Neural cell (in vitro differentiated cells): ENCODE measurements at regions not wholly inside any gene's neighbourhood (a gene's known extent, or its start where the extent isn't known, plus 50 kb on each side); places are given as distances from the start of the nearest gene placed in this dataset.

Experiments used
- H2AFZ ChIP-seq: fragments of 200-600, 300-800 bp; sonication (generic), shearing (Covaris generic); 2 replicates; pipeline ENCODE4 v1.6.0; 2014; ENCODE audit warnings: low read depth, mild to moderate bottlenecking, antibody characterized with exemption, low read length, moderate library complexity
- H3F3A ChIP-seq: fragments of 200-600 bp; shearing (Covaris generic); 2 replicates; pipeline ENCODE4 v1.6.1; 2016; ENCODE audit warnings: mild to moderate bottlenecking, moderate library complexity, mixed read lengths, antibody characterized with exemption, low read length; ENCODE audit not compliant: insufficient read depth, poor library complexity, severe bottlenecking
- H3K27ac ChIP-seq: fragments of 200-600, 300-800 bp; sonication (generic), shearing (Covaris generic); 2 replicates; pipeline ENCODE4 v1.5.1; 2014; ENCODE audit warnings: mild to moderate bottlenecking, low read length, moderate library complexity
- H3K27me3 ChIP-seq: fragments of 300-800, 200-600 bp; sonication (generic), shearing (Covaris generic); 2 replicates; pipeline ENCODE4 v1.6.0; 2014; ENCODE audit warnings: mild to moderate bottlenecking, low read depth, low read length, moderate library complexity; ENCODE audit not compliant: insufficient read depth
- H3K36me3 ChIP-seq: fragments of 300-800, 200-600 bp; sonication (generic), shearing (Covaris generic); 2 replicates; pipeline ENCODE4 v1.5.1; 2014; ENCODE audit warnings: mild to moderate bottlenecking, antibody characterized with exemption, low read length, moderate library complexity; ENCODE audit not compliant: insufficient read depth
- H3K4me2 ChIP-seq: fragments of 300-800, 200-600 bp; sonication (generic), shearing (Covaris generic); 2 replicates; pipeline ENCODE4 v1.6.0; 2014; ENCODE audit warnings: mild to moderate bottlenecking, low read length
- H3K4me3 ChIP-seq: fragments of 300-800, 200-600 bp; sonication (generic), shearing (Covaris generic); 2 replicates; pipeline ENCODE4 v1.5.1; 2014; ENCODE audit warnings: mild to moderate bottlenecking, low read length, moderate library complexity
- H3K79me2 ChIP-seq: fragments of 200-600 bp; shearing (Covaris generic); replicated peaks from 2 replicates; pipeline ENCODE4 v1.6.0; 2014; ENCODE audit warnings: mild to moderate bottlenecking, low read length, moderate library complexity; ENCODE audit not compliant: insufficient read depth
- H3K9ac ChIP-seq: fragments of 300-800, 200-600 bp; sonication (generic), shearing (Covaris generic); 2 replicates; pipeline ENCODE4 v1.6.1; 2016; ENCODE audit warnings: mild to moderate bottlenecking, low read length, mixed read lengths
- H3K9me2 ChIP-seq: fragments of 200-600 bp; shearing (Covaris generic); 2 replicates; pipeline ENCODE4 v1.6.1; 2016; ENCODE audit warnings: mild to moderate bottlenecking, low read length, mixed read lengths; ENCODE audit not compliant: insufficient read depth
- H3K9me3 ChIP-seq: fragments of 200-600, 300-800 bp; sonication (generic), shearing (Covaris generic); 2 replicates; pipeline ENCODE4 v1.6.1; 2016; ENCODE audit warnings: mild to moderate bottlenecking, mixed run types, low read length, moderate library complexity, mixed read lengths
- H4K20me1 ChIP-seq: fragments of 200-600 bp; shearing (Covaris generic); 2 replicates; pipeline ENCODE4 v1.6.1; 2016; ENCODE audit warnings: mild to moderate bottlenecking, mixed run types; ENCODE audit not compliant: insufficient read depth
- CTCF ChIP-seq: fragments of 450-650 bp; IDR thresholded peaks from 2 replicates; pipeline ENCODE4 v1.5.1; 2014; ENCODE audit warnings: antibody characterized with exemption, mild to moderate bottlenecking, moderate library complexity; ENCODE audit not compliant: poor library complexity, severe bottlenecking
- EP300 ChIP-seq: fragments of 450-650 bp; conservative IDR thresholded peaks from 2 replicates; pipeline ENCODE4 v1.6.1; 2014; ENCODE audit warnings: antibody characterized with exemption, mild to moderate bottlenecking, moderate library complexity; ENCODE audit not compliant: poor library complexity, severe bottlenecking
- EZH2 ChIP-seq: fragments of 200-600, 300-800 bp; shearing (Covaris generic), sonication (generic); IDR thresholded peaks from 2 replicates; pipeline ENCODE4 v1.6.1; 2014; ENCODE audit warnings: antibody characterized with exemption, low read length, borderline replicate concordance, mild to moderate bottlenecking; ENCODE audit not compliant: insufficient read depth, poor library complexity, severe bottlenecking
- MXI1 ChIP-seq: fragments of 450-650 bp; conservative IDR thresholded peaks from 2 replicates; pipeline ENCODE4 v1.6.1; 2014; ENCODE audit warnings: antibody characterized with exemption, mild to moderate bottlenecking; ENCODE audit not compliant: poor library complexity, severe bottlenecking
- REST ChIP-seq: IDR thresholded peaks from 2 replicates; pipeline ENCODE4 v1.6.1; 2012; ENCODE audit warnings: borderline replicate concordance
- SMC3 ChIP-seq: fragments of 450-650 bp; conservative IDR thresholded peaks from 2 replicates; pipeline ENCODE4 v1.6.1; 2014; ENCODE audit warnings: antibody characterized with exemption, mild to moderate bottlenecking, moderate library complexity; ENCODE audit not compliant: poor library complexity
- TAF1 ChIP-seq: IDR thresholded peaks from 2 replicates; pipeline ENCODE4 v1.6.1; 2012; ENCODE audit warnings: low read depth

GRCh38 chr13:57552437-57552836 is 79.1 kb upstream of the PCDH17 start:
- Histone ChIP-seq H3K9ac (no peak overlapping the region), H3K4me2 (no peak overlapping the region), H3K9me2 (no peaks in the 10 kb centered on the region), H4K20me1 (no peaks in the 10 kb centered on the region), H3K4me3 (no peak overlapping the region), H3K9me3 (no peaks in the 10 kb centered on the region), H3F3A (no peaks in the 10 kb centered on the region), H3K27ac (no peak overlapping the region), H2AFZ (no peak overlapping the region), H3K79me2 (no peaks in the 10 kb centered on the region), H3K36me3 (no peaks in the 10 kb centered on the region), H3K27me3 (no peaks in the 10 kb centered on the region)
- TF ChIP-seq CTCF (no peak), EP300 (no peak), REST (no peak), MXI1 (no peak), EZH2 (no peak), SMC3 (no peak), TAF1 (no peak)

- H3K4me2 ChIP-seq, result no peak overlapping the region
These were observed 77.6 kb upstream of the PCDH17 start for GRCh38 chr13:57553932-57554331.

More at GRCh38 chr13:57553932-57554331, 77.6 kb upstream of the PCDH17 start:
- Histone ChIP-seq H3K9me2 (no peaks in the 10 kb centered on the region), H3K79me2 (no peaks in the 10 kb centered on the region), H4K20me1 (no peaks in the 10 kb centered on the region), H2AFZ (no peak overlapping the region), H3K36me3 (no peaks in the 10 kb centered on the region), H3K27me3 (no peaks in the 10 kb centered on the region), H3K9ac (no peak overlapping the region), H3K4me3 (no peak overlapping the region), H3K27ac (no peak overlapping the region), H3F3A (no peaks in the 10 kb centered on the region), H3K9me3 (no peaks in the 10 kb centered on the region)
- TF ChIP-seq EP300, result no peak
- TF ChIP-seq TAF1, result no peak
- TF ChIP-seq MXI1, result no peak
- no peak for TF ChIP-seq EZH2
- TF ChIP-seq CTCF, result no peak
